RPMI8226 (cell line): ENCODE measurements at regions not wholly inside any gene's neighbourhood (a gene's known extent, or its start where the extent isn't known, plus 50 kb on each side); places are given as distances from the start of the nearest gene placed in this dataset.
"Not testable (repeated sequence)": the region's sequence is repeated elsewhere in the genome, so short reads cannot be mapped to it uniquely, and the experiment has no call there.

Experiments used
- DNase-seq: peaks from one replicate; pipeline ENCODE4 v3.0.0-alpha.2; 2015

DNA sequence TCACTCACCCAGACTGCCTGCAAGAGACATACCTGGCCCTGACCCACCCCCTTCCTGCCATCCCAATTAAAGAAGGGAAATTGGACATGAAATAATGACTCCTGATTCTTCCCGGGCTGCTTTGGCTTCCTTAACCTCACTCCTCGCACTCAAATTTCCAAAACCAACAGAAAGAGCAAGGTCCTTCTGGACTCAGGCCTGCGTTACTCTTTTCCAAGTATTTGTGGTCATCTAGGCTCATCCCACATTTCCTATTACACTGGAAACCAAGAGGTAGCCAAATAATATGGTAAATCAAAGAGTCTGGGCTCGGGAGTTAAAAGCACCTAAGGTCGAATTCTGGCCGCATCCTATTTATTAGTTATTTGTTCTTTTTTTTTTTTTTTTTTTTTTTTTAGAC is 359.3 kb downstream of the NPIPA8 start:
- no peak for DNase-seq

- DNase-seq = no peak
Observed at GRCh38 chr16:17972460-17972943, 364.0 kb downstream of the NPIPA8 start.

DNA sequence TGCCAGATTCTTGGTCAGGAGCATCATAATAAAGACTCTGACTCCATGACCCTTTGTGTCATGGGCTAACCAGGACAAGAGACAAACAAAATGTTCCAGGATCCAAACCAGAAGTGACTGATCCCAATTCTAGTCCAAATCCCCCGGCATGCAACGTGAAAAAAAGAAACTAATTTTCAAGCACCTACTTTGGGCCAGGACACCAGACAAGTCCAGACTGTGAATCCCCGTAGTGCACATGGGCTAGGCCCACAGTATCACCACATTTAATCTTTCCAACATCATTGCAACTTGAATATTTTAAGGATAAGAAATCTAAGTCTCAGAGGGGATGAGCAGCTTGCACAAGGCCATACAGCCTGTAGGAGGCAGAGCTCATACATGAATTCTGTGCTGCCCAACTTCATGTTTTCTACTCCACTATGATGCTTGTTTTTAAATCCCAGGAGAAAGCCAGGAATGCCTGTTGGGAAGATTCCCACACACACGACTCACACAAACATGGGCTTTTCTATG is 365.7 kb downstream of the NPIPA8 start:
- no peak for DNase-seq

DNA sequence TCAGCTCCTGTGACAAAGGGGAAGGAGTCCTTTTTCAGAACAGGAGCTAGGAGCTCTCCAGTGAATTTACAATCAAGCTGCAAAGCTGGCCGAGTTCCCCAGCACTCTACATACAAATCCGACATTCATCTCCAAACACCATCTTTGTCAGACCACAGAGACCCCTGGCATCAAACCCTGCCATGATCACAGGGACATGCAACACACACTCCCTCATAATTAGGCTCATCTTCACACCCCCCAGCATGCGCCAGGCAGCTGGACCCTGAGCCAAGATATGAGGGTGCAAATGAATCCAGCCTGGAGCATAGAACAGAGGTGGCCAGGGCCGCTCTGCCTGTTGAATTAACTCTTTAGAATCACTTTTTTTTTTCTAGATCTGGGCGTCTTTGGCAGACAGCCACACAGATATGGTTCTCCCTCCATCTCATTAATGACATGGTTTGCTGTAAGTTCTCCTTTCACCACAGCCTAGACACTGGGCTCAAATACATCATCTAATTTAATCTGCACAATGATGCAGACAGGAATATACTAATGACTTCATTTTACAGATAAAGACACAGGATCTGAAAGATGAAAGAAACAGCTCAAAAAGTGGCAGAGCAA is 366.3 kb downstream of the NPIPA8 start:
- no peak for DNase-seq

GRCh38 chr16:17965133-17965900 is 371.2 kb downstream of the NPIPA8 start:
- DNase-seq = no peak

DNA sequence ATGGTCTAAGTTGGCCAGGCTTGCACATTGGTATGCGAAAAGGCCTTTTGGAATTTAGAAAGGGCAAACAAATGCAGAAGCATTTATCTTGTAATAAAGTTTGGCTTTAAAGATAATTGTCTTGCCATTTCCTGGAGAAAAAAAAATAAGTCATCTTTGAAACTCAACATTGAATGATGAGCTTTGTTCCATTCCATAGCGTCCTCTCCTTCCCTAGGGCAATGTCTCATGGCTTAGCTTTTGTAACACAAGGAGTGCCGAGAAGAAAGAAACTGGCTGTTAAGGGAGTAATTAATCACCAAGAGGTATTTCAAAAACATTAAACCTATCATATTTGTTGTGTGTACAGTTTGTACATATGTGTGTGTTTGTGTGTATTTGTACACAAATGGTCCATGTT is 372.3 kb downstream of the NPIPA8 start:
- no peak for DNase-seq

DNA sequence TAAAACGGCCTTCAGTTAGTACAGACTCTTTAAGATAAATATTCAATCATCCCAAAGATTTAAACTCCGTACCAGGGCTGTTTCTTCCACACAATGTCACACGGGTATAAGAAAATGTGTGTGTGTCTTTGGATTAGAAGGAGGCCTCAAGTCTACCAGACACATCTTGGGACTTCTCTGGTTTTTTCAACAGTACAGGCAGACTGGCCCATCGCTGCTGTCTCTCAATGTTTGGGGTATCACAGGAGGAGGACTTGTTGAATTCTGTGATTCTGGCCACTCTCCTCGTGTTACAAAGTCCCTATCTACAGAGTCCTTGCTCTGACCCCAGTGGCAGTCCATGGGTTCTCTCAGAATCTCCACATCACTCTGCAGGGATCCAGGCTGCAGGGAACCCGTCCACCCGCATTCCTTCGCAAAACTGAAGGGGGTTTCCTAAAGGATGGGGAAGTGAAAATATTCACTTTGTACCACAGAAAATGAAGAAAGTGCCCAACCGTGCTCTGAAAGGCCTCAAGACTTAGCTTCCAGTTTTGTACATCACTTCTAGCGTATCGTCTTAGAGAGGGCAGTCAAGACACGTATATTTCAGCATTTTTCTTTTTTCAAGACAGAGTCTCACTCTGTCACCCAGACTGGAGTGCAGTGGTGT is 373.2 kb downstream of the NPIPA8 start:
- no peak for DNase-seq

GRCh38 chr16:17962726-17963125 is 373.8 kb downstream of the NPIPA8 start:
- no peak for DNase-seq

GRCh38 chr16:17961822-17962221 is 374.7 kb downstream of the NPIPA8 start:
- DNase-seq = not testable (repeated sequence)

GRCh38 chr16:17951378-17951777 is 385.2 kb downstream of the NPIPA8 start:
- DNase-seq = no peak

GRCh38 chr16:17949982-17950250 is 386.6 kb downstream of the NPIPA8 start:
- DNase-seq = no peak

DNA sequence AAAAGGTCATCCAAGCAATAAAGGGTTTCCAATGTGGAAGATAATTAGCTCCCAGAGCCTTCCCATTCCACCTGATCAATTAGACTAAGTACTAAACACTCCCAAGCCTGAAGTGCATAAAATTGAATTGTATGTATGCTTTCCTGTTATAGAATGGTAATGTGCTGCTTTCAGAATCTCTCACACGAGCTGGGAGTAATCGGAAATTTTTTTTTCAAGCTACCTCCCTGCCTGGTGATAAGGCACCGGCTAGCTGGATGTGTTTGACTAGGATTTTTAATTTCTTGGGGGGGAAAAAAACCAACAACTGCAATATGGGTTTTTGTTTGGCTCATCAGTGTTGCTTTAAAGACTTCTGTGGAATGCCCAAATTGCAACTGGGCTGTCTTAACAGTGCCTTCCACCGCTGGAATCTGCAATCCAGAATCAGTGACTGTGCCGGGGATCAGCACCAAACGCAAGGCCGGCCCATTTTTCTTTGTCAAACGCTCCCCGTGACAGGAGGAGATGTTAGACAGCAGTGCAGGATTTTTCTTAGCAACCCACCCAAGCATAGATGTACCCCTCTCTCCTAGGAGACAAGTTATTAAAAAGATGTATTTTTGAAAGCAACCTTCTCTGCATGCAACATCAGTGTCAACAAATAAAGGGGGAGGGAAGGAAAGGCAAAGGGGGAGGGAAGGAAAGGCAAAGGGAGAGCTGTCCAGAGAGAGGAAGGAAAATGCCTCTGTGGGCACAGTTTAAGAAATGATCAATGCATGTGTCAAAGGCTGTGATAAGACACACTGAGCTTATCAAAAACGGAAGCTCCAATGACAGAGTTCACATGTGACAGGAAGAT is 387.2 kb downstream of the NPIPA8 start:
- no peak for DNase-seq

- DNase-seq = no peak
Observed at GRCh38 chr16:17947637-17948036, 388.9 kb downstream of the NPIPA8 start.

GRCh38 chr16:17947165-17947564 is 389.4 kb downstream of the NPIPA8 start:
- DNase-seq = no peak

DNA sequence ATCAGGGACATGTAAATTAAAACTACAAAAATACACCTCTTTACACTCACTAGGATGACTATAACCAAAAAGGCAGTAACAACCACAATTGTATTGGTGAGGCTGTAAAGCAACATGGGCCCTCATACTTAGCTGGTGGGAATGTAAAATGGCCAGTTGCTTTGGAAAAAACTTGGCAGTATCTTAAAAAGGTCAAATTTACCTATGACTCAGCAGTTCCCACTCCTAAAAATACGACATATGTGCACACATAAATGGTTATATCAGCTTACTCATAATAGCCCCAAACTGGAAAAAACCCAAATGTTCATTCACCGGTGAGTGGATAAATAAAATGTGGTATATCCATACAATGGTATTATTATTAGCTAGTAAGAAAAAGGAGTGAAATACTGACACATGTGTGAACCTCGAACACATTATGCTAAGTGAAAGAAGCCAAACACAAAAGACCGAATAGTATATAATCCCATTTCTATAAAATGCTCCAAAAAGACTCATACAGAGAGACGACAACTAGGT is 391.4 kb downstream of the NPIPA8 start:
- no peak for DNase-seq

DNA sequence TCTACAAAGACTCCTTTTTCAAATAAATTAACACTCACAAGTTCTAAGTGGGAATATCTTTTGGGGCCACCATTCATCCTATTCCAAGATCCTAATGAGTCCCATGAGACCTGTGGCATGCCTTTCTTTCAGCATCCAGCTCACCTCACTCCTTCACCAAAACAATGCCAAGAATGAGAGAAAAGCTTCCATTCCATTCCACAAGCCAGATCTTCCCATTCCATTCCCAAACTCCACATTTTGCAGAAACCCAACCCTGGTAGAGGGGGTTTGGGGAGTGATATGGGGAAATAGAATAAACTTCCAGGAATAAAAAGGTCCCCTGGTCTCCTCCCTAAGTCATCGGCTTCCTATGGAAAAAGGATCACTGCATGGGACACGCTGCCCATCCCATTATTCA is 392.2 kb downstream of the NPIPA8 start:
- no peak for DNase-seq

DNA sequence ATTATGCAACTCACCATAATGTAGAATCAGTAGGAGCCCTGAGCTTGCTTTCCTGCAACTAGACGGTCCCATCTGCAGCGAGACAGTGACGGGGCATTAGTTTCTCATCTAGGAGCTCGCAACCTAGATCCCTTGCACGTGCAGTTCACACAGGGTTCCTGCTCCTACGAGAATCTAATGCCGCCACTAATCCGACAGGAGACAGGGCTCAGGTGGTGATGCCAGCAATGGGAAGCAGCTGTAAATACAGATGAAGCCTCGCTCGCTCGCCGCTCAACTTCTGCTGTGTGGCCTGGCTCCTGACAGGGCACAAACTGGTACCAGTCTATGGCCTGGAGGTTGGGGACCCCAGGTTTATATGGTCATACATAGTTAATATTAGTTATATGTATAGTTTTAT is 394.5 kb downstream of the NPIPA8 start:
- DNase-seq = no peak

DNA sequence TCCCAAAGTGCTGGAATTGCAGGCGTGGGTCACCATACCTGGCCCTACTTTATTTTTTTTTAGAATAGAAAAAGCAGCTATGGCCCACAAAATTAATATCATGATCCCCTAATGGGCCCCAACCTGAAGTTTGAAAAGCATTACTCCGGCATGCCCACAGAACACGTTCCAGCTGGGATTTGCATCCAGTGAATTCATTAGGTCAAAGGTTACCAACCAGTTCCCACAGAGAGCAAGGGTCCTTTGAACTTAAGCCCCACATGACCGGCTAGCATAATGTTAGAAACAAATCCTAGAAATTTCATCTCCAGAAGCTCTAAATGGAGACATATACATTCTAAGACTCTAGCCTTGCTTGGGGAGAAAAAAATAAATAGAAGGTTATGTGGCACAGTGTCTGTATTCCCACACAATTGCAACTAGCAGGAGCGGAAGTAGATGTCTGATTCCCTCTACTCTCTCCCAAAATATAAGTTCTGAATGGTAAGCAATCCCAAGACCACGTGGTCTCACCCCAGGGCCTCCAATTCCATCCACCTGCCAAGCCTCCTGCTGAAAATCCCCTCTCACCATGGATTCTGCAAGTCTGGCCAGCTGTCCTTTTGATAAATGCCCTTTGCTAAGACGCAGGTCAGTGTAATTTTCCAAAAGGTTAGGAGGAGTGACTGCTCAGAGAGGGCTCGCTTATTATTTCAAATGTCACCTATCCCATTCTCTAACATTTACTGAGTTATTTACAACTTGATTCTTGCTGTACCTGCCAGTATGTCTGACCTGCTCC is 395.8 kb downstream of the NPIPA8 start:
- DNase-seq = no peak

DNA sequence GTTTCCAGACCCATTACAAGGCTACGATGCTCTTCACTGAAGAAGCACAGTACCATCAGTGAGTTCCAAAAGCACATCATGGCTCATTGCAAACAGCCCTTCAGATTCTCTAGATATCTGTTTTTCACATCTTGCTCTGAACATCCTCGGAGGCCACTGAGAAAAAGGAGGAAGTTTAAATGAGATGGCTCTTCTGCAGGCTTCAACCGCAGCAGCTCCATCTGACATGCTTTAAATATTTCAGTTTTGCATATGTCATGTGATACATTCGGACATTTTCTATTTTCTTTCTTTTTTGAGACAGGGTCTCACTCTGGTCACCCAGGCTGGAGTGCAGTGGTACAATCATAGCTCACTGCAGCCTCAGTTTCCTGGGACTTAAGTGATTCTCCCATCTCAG is 396.8 kb downstream of the NPIPA8 start:
- no peak for DNase-seq

GRCh38 chr16:17939122-17939536 is 397.4 kb downstream of the NPIPA8 start:
- DNase-seq = no peak

DNA sequence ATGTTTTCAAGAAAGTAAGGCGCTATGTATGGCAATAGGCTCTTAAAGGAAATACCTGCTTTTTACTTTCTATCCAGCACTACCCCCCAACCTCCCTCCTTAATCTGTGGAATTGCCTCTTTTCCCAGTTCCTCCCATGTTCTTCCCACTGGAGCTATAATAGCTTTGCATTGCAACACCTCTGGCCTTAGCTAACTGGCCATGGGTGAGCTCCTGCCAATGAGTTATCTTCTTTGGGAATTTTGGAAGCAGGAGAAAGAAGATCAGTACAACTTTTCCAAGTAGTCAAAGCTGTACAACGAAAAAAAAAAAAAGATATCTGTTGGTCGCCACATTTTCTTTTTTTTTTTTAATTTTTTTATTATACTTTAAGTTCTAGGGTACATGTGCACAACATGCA is 398.0 kb downstream of the NPIPA8 start:
- no peak for DNase-seq

DNA sequence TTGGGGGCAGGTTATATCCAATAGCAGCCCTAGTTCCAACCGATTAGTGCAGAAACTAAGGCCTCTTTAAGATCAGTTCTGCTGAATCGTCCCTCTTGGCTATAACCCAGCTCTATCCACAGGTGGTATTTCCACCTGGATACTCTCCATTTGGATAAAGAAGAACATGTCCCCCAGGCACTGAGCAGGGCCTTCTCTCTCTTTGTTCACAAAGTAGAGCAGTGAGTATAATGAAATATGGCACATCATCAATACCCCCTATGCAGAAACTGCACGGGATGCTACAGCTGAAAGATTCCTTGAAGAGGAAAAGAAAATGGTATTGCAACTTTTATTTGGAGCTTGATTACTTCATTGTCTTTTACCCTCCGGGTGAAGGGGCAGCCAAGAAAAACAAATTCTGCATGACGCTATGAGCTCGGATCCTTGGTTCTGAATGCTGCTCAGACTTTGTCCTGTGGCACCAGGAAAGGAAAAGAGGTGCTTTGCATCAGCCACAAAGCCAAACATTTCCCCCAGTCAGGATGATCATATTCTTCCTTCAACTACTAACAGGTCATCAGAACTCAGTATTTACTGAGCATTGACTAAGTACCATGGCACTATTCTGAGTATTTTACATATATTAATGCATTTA is 399.7 kb downstream of the NPIPA8 start:
- no peak for DNase-seq
